Posterior cingulate gyrus (tissue), 11 donors: ENCODE measurements at regions not wholly inside any gene's neighbourhood (a gene's known extent, or its start where the extent isn't known, plus 50 kb on each side); places are given as distances from the start of the nearest gene placed in this dataset.
A peak's percentile ranks its signal among the peaks of the same experiment; 100 is the strongest.
"Not testable (repeated sequence)": the region's sequence is repeated elsewhere in the genome, so short reads cannot be mapped to it uniquely, and the experiment has no call there.

Experiments used
- DNase-seq, 10 donors: peaks; one replicate each; pipeline versions ENCODE4 v3.0.0 to v3.0.0-alpha.2; 2020 to 2021; ENCODE audit warnings: mixed read lengths in 3 of 10
- intact Hi-C: fragments of 100-400 bp; cut with DNase I; formaldehyde crosslinking; loops from one replicate; pipeline ENCODE4 v1.15.1; 2023

DNA sequence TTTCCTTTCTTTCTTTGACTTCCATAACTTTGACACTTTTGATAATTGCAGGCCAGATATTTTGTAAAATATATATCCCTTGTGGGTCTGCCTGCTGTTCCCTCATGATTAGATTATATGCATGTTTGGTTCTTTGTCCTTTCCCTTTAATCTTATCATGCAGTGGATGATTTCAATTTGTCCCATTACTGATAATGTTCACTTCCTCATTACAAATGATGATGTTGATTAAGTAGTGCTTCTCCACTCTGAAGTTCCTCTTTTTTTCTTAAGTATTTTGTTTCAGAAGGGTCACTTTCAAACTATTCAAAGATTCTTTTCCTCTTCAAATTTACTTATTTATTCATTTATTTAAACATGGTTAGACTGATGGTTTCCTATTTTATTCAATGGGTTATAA, 898.1 kb downstream of the XPNPEP1 start:
- intact Hi-C loops = no loop called here
- no peak for DNase-seq

GRCh38 chr10:109022417-109023049, 900.8 kb downstream of the XPNPEP1 start:
- no peak for DNase-seq
- intact Hi-C loops = no loop called here

DNA sequence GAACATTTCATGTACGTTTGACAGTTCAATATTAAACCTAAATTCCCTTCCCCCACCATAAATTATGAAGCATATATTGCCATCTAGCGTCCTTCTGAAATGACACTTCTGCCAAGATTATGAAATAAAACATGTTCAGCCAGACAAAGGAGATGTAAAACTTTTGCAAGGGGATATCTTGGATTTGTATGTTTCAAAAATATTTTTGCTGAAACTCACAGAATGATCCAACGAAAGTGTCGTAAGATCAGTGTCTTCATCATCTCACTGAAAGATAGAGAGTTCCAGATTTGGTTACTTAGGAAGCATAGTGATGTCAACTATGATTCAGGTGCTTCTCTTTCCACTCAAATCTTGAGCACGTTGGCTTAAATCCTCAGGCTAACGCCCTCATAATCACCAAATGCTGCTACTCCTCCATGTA, 904.3 kb downstream of the XPNPEP1 start:
- intact Hi-C loops = no loop called here
- DNase-seq = no peak

DNA sequence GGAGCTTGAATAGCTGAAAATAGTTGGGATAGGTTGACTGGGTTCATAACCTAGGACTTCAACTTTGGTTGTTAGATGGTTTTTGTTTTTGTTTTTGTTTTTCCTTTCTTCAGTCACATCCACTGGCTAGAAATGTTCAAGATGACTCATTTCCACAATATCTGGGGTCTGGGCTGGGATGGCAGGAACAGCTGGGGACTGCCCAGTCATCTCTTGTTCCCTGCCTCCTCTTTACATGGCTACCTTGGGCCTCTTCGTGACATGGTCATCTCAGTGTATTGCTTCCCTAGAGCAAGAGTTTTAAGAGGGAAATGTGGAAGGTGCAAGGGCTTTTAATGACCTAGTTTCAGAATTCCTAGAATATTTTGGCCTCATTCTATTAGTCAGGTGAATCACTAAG, 915.8 kb downstream of the XPNPEP1 start:
- intact Hi-C loops = no loop called here

DNA sequence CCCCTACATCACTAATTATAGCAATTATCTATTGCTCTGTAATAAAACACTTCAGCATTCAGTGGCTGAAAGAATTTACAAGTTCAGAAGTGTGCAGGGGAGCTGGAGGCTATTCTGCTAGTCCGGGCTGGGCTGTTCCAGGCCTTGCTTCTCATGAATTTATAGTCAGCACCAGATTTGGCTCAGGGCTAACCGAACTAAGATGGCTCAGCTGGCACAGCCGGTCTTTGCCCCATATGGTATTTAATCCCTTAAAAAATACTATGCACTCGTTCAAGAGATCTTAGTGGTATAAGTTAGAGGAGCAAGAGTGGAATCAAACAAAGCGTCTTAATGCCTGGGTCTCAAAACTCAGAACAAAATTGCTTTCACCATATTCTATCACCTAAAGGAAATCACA, 932.9 kb downstream of the XPNPEP1 start:
- intact Hi-C loops = no loop called here
- peak in 1 of 10 donors; percentile 38 for DNase-seq

More for the DNA sequence above, 915.8 kb downstream of the XPNPEP1 start:
- no peak for DNase-seq

DNA sequence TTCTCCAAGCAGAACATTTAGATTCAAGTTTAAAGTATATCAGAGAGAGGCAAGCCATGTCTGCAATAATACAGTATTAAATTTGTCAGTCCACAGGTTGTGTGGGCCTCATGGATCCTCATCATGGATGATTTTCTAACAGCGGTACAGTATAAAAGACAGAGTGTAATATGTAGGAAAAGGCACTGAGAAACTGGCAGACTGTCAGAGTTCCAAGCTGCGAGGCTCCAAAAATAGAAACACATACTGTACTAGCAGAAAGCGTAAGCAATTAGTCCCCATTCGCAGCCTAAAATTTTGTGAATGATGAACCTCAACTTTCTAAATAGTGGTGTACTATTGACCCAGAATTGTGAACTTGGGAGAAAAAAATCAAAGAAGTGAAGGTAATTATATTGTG, 933.3 kb downstream of the XPNPEP1 start:
- intact Hi-C loops = no loop called here
- no peak for DNase-seq

DNA sequence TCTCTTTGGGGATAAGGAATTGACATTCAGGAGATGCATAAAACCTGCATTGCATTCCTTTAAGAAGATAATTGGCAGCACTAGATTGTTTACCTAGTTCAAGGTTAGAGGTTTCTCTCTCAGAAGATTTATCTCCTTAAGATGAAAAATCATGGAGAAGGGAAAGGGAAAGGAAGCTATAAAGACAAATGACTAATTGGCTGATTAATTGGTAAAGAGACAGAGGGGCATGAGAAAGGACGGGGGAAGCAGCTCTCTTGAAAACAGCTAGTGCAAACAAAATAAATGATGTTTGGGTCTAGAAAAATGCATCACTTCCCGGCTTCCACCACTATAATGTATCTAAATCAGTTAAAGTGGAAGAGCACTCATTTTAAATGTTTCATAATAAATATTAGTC, 941.2 kb downstream of the XPNPEP1 start:
- intact Hi-C loops = no loop called here
- no peak for DNase-seq

- intact Hi-C loops = no loop called here
- no peak for DNase-seq
Measured at GRCh38 chr10:108980869-108981268, 942.4 kb downstream of the XPNPEP1 start.

GRCh38 chr10:108975459-108976058, 947.8 kb downstream of the XPNPEP1 start:
- no peak for DNase-seq
- intact Hi-C loops = no loop called here

GRCh38 chr10:108970016-108970415, 953.3 kb downstream of the XPNPEP1 start:
- intact Hi-C loops = no loop called here
- DNase-seq = no peak

DNA sequence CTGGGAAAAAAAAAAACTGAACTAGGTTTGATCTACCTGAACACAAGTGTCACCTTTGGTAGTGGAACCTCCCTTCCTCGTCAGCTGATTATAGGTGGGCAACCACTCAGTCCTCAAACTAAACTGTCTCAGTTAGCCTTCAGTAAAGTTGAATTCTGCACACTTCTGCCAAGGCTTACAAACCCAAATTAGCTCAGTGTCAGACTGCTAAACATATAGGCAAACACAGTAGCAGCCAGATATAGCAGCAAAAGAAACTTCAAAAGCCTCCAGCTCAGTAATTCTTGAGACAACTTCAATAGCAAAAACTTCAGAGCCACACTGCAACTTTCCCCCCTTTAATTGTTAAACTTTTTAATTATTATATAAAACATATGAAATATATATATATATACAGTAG, 956.9 kb downstream of the XPNPEP1 start:
- DNase-seq = no peak
- intact Hi-C loops = no loop called here

DNA sequence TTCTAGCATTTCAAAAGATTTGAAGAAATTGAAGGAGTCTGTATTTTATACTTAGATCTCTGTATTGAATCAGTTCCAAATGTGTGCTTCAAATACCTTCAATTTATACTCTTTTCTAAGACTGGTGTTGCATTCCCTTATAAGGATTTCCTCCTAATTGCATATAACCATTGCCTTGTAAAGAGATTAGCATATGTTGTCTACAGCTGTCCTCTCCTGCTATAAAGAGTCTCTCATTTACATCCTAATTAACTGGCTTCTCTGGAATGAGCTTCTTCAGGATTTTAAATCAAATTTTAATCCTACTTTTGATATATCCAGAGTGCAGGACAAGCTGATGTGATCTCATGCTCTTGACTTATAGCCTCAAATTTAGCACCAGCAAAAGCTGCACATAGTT, 957.3 kb downstream of the XPNPEP1 start:
- intact Hi-C loops = no loop called here

GRCh38 chr10:108962172-108962571, 961.1 kb downstream of the XPNPEP1 start:
- intact Hi-C loops = no loop called here
- DNase-seq = no peak

More for the DNA sequence above, 957.3 kb downstream of the XPNPEP1 start:
- DNase-seq = no peak

GRCh38 chr10:108957681-108958080, 965.6 kb downstream of the XPNPEP1 start:
- DNase-seq = no peak
- intact Hi-C loops = no loop called here

GRCh38 chr10:108956149-108956548, 967.2 kb downstream of the XPNPEP1 start:
- no peak for DNase-seq
- intact Hi-C loops = no loop called here

GRCh38 chr10:108920029-108920428, 1003.3 kb downstream of the XPNPEP1 start:
- intact Hi-C loops, DNase-seq: not testable (repeated sequence)

- peak in 1 of 10 donors; percentile 10 for DNase-seq
Measured at GRCh38 chr10:108913300-108913699, 1010.0 kb downstream of the XPNPEP1 start.

DNA sequence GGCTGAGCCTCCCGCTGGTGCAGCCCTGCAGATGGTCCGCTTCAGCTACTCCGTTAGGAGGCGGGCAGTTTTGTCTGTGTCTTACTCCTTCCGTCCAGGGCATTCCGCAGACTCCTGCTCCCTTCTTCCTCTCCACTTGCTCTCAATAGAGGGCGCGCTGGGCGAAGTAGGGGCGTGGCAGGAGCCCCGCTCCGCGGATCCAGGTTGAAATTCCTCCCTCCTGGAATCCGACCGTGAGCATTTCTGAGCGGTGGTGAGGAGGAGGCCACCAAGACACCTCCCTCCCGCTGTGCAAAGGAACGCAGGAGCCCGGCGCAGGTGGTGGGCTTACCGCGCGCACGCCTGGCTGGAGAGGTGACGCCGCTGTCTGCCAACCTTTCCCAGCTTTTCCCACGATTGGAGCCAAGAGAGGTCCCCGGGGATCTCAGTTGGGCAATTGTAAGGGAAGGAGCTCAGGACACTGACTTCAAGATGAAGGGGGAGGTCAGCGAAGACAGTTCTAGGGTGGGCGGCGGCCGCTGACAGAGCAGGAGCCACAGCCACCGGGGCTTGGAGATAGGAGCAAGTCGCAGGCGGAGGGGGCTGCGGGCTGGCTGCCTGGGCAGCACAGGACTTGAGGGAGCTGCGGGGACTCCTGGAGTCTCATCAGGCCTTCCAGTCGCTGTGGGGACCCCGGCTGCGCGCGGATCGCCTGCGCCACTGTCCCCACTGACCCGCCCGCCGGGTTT, 1011.3 kb downstream of the XPNPEP1 start:
- DNase-seq = peak; percentile 38 to 92 (median 58)
- intact Hi-C loops = no loop called here

More at GRCh38 chr10:108913300-108913699, 1010.0 kb downstream of the XPNPEP1 start:
- intact Hi-C loops = no loop called here

GRCh38 chr10:108908096-108908495, 1015.2 kb downstream of the XPNPEP1 start:
- DNase-seq = no peak
- intact Hi-C loops = no loop called here

GRCh38 chr10:108905821-108906220, 1017.5 kb downstream of the XPNPEP1 start:
- no peak for DNase-seq
- intact Hi-C loops = no loop called here

DNA sequence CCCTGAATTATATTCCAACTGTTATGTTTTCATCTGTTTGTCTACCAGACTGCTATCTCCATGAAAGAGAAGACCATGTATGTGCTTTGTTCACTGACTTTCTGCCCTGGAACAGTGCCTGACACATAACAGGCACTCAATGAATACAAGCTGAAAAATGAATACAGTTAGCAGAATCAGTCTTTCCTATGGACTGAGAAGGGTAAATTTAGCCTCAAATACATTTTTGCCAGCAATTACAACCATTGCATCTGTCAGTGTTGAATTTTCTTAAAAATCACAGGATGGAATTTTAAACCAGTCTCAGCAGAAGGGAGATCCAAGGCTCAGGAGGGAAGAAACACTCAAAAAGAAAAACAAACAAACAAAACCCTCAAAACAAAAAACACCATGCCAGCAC, 1018.1 kb downstream of the XPNPEP1 start:
- intact Hi-C loops = no loop called here
- DNase-seq = no peak
